PC-9 (cell line): ENCODE measurements at regions not wholly inside any gene's neighbourhood (a gene's known extent, or its start where the extent isn't known, plus 50 kb on each side); places are given as distances from the start of the nearest gene placed in this dataset.

Source experiments
- CTCF ChIP-seq: fragments of 200-600 bp; sonication (generic); conservative IDR thresholded peaks from 2 replicates; pipeline ENCODE4 v1.6.1; 2017; ENCODE audit warnings: mixed run types, antibody characterized with exemption, mild to moderate bottlenecking, moderate library complexity
- EZH2 ChIP-seq: fragments of 200-600 bp; sonication (generic); IDR thresholded peaks from 2 replicates; pipeline ENCODE4 v1.8.0; 2017; ENCODE audit warnings: antibody characterized with exemption, low read depth

- TF ChIP-seq CTCF (no peak), EZH2 (no peak)
Measured at GRCh38 chr12:5375547-5376295, 56.2 kb upstream of the NTF3 start.
